ENCODE measurements at regions not wholly inside any gene's neighbourhood (a gene's known extent, or its start where the extent isn't known, plus 50 kb on each side); places are given as distances from the start of the nearest gene placed in this dataset.
"Not testable (repeated sequence)": the region's sequence is repeated elsewhere in the genome, so short reads cannot be mapped to it uniquely, and the experiment has no call there.

DNA sequence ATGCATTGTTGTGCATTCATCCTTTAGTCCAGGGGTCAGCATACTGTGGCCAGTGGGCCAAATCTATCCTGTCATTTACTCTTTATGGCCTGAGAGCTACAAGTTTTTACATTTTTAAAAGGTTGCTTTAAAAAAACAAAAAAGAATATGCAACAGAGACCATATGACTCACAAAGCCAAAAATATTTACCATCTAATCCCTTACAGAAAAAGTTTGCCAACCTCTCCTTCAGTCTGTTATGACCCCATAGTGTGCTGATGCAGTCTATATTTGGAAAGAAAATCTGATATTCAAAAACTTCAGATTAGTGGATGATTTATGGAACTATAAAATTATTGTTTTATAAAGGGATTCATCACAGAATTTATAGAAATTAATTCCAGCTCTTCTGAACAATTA is 237.5 kb upstream of the IL12A start:
- H3K36me3 Mint-ChIP-seq (ENCODE audit: low read depth): no peaks in the 10 kb centered on the region
- H3K27me3 Mint-ChIP-seq: no peaks in the 10 kb centered on the region
- DNase-seq (no peak), ATAC-seq (no peak)
- CTCF ChIA-PET: no interaction called here
- H3K4me1 Mint-ChIP-seq (ENCODE audit: low read depth): no peaks in the 10 kb centered on the region
- H3K27ac Mint-ChIP-seq: no peak overlapping the region
- POLR2A ChIA-PET: no interaction called here
- TF ChIP-seq, protein P1, sequence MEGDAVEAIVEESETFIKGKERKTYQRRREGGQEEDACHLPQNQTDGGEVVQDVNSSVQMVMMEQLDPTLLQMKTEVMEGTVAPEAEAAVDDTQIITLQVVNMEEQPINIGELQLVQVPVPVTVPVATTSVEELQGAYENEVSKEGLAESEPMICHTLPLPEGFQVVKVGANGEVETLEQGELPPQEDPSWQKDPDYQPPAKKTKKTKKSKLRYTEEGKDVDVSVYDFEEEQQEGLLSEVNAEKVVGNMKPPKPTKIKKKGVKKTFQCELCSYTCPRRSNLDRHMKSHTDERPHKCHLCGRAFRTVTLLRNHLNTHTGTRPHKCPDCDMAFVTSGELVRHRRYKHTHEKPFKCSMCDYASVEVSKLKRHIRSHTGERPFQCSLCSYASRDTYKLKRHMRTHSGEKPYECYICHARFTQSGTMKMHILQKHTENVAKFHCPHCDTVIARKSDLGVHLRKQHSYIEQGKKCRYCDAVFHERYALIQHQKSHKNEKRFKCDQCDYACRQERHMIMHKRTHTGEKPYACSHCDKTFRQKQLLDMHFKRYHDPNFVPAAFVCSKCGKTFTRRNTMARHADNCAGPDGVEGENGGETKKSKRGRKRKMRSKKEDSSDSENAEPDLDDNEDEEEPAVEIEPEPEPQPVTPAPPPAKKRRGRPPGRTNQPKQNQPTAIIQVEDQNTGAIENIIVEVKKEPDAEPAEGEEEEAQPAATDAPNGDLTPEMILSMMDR (IDR thresholded peaks at IDR 0.05): no peak
- intact Hi-C loops (cut with micrococcal nuclease): no loop called here
- H3K9me3 Mint-ChIP-seq: peaks cover 7% of the 10 kb centered on the region
- H3K4me3 Mint-ChIP-seq: no peak overlapping the region

DNA sequence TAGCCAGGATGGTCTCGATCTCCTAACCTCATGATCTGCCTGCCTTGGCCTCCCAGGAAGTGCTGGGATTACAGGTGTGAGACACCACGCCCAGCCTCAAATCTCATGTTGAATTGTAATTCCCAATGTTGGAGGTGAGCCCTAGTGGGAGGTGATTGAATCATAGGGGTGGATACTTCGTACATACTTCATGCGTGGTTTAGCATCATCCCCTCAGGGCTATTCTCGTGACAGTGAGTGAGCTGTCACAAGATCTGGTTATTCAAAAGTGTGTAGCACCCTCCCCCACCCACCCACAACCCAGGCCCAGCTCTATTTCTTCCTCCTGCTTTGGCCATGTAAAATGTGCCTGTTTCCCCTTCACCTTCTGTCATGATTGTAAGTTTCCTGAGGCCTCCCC is 236.9 kb upstream of the IL12A start:
- ATAC-seq: no peak
- intact Hi-C loops (cut with micrococcal nuclease): no loop called here
- Mint-ChIP-seq H3K9me3 (peaks cover 8% of the 10 kb centered on the region), H3K27me3 (peaks cover 3% of the 10 kb centered on the region), H3K36me3 (ENCODE audit: low read depth) (no peaks in the 10 kb centered on the region), H3K4me3 (no peak overlapping the region), H3K27ac (no peak overlapping the region), H3K4me1 (ENCODE audit: low read depth) (no peaks in the 10 kb centered on the region)
- CTCF ChIA-PET: no interaction called here
- no peak for DNase-seq
- TF ChIP-seq, protein P1 (IDR thresholded peaks at IDR 0.05): no peak
- POLR2A ChIA-PET: no interaction called here

DNA sequence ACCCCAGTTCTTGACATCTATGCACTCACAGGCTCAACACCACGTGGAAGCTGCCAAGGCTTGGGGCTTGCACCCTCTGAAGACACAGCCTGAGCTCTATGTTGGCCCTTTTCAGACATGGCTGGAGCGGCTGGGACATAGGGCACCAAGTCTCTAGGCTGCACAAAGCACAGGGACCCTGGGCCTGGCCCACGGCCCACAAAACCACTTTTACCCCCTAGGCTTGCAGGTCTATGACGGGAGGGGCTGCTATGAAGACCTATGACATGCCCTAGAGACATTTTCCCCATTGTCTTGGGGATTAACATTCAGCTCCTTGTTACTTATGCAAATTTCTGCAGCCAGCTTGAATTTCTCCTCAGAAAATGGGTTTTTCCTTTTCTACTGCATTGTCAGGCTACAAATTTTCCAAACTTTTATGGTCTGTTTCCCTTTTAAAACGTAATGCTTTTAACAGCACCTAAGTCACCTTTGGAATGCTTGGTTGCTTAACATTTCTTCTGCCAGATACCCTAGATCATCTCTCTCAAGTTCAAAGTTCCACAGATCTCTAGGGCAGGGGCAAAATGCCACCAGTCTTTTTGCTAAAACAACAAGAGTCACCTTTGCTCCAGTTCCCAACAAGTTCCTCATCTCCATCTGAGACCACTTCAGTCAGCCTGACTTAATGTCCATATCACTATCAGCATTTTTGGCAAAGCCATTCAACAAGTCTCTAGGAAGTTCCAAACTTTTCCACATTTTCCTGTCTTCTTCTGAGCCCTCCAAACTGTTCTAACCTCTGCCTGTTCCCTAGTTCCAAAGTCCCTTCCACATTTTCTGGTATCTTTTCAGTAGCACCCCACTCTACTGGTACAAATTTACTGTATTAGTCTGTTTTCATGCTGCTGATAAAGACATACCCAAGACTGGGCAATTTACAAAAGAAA is 232.1 kb upstream of the IL12A start:
- DNase-seq; ATAC-seq; H3K36me3 Mint-ChIP-seq (ENCODE audit: low read depth); H3K4me3 Mint-ChIP-seq; CTCF ChIA-PET; H3K27ac Mint-ChIP-seq; H3K4me1 Mint-ChIP-seq (ENCODE audit: low read depth); POLR2A ChIA-PET; intact Hi-C loops (cut with micrococcal nuclease): not testable (repeated sequence)
- peaks cover 12% of the 10 kb centered on the region for H3K27me3 Mint-ChIP-seq
- peaks cover 10% of the 10 kb centered on the region for H3K9me3 Mint-ChIP-seq

DNA sequence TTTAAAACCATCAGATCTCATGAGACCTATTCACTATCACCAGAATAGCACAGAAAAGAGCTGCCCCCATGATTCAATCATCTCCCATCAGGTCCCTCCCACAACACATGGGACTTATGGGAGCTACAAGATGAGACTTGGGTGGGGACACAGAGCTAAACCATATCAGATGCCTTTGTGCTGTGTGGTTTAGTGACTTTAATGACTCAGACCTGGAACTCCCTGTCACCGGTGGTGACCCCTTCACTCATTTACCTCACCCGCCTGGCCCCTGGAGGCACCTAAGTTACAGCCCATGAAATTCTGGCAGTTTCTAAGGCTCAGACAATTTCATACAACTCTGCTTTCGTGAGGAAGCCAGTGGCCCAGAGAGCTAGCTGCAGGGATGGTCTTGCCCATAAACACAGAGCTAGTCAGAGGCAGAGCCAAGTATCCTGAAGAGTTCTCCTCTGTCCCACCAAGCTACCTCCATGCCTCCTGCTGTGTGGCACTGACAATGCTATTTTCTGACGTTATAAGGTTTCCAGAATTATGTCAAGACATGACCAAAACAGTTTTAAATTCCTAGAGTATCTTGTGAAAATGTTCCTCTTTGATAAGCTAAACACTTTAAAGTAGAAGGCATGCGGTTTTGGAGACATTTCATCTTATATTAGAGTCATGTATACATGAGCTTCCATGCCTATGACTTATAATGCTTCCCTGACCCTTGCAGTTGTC is 231.1 kb upstream of the IL12A start:
- Mint-ChIP-seq H3K4me1 (ENCODE audit: low read depth) (no peaks in the 10 kb centered on the region), H3K36me3 (ENCODE audit: low read depth) (no peaks in the 10 kb centered on the region), H3K9me3 (peaks cover 8% of the 10 kb centered on the region), H3K27ac (no peak overlapping the region), H3K27me3 (peaks cover 20% of the 10 kb centered on the region), H3K4me3 (no peak overlapping the region)
- intact Hi-C loops (cut with micrococcal nuclease): no loop called here
- no peak for DNase-seq
- ATAC-seq: no peak
- CTCF ChIA-PET: no interaction called here
- POLR2A ChIA-PET: interaction anchor here (0.7 kb wide), 1 partner anchor 602 kb away, joined by 4 read pairs; no protein-coding TSS in a partner anchor
- TF ChIP-seq, protein P1 (IDR thresholded peaks at IDR 0.05): no peak

DNA sequence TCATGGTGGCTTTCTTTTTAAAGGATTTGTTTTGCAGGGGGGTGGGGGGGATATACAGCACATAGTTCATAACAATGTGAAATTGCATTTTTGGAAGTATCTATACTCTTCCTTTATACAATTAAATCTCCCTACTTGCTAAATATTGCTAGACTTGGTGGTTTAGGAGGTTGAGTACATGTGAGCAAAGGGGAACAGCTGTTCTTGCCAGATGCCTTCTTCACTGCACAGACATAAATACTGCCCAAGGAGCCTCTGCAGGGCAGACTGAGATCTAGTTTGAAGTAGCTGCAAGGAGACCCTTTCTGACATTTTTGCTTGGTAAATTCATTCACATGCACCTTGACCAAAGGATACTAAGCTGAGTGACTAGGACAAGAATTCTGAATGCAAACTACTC is 228.6 kb upstream of the IL12A start:
- Mint-ChIP-seq H3K27ac (no peak overlapping the region), H3K9me3 (peaks cover 5% of the 10 kb centered on the region), H3K36me3 (ENCODE audit: low read depth) (no peaks in the 10 kb centered on the region), H3K27me3 (peaks cover 32% of the 10 kb centered on the region), H3K4me1 (ENCODE audit: low read depth) (peaks cover 8% of the 10 kb centered on the region), H3K4me3 (no peak overlapping the region)
- ChIA-PET CTCF (no interaction called here), POLR2A (no interaction called here)
- ATAC-seq: no peak
- intact Hi-C loops (cut with micrococcal nuclease): no loop called here
- TF ChIP-seq, protein P1 (IDR thresholded peaks at IDR 0.05): no peak
- DNase-seq: no peak
